Stimulated activated naive CD8-positive, alpha-beta T cell treated with anti-CD3 and anti-CD28 coated beads, Interleukin-15, Interleukin-2, amounts not matched to agents 100 U/mL and 50 U/mL, for 24 hours (primary cell): ENCODE measurements at regions not wholly inside any gene's neighbourhood (a gene's known extent, or its start where the extent isn't known, plus 50 kb on each side); places are given as distances from the start of the nearest gene placed in this dataset.

ENCODE experiments used
- ATAC-seq: fragments of 150-1000 bp; cut with Tn5 transposase; one replicate; pipeline ENCODE4 v1.10.0; 2021
- DNase-seq: peaks from one replicate; pipeline ENCODE4 v3.0.0; 2021

- ATAC-seq (no peak), DNase-seq (no peak)
Observed at GRCh38 chr12:130263025-130263424, 74.7 kb upstream of the PIWIL1 start.

GRCh38 chr12:130263996-130264395, 73.7 kb upstream of the PIWIL1 start:
- ATAC-seq (no peak), DNase-seq (no peak)

GRCh38 chr12:130266751-130267150, 70.9 kb upstream of the PIWIL1 start:
- ATAC-seq, result no peak
- DNase-seq, result no peak

GRCh38 chr12:130280231-130280630, 57.5 kb upstream of the PIWIL1 start:
- no peak for DNase-seq
- no peak for ATAC-seq

- ATAC-seq, result no peak
- no peak for DNase-seq
Observed at GRCh38 chr12:130280742-130281141, 56.9 kb upstream of the PIWIL1 start.

- peak; percentile 35 for DNase-seq
- no peak for ATAC-seq
Observed at GRCh38 chr12:130281153-130281799, 56.4 kb upstream of the PIWIL1 start.

GRCh38 chr12:130286041-130286440, 51.6 kb upstream of the PIWIL1 start:
- DNase-seq (no peak), ATAC-seq (no peak)

- ATAC-seq, result no peak
- DNase-seq, result no peak
Observed at GRCh38 chr12:130286741-130287440, 50.8 kb upstream of the PIWIL1 start.
